ENCODE measurements at regions not wholly inside any gene's neighbourhood (a gene's known extent, or its start where the extent isn't known, plus 50 kb on each side); places are given as distances from the start of the nearest gene placed in this dataset.

- TF ChIP-seq REST (IDR thresholded peaks at IDR 0.05; ENCODE audit: low read depth) = no peak
- no peak for TF ChIP-seq POLR2AphosphoS5 (IDR thresholded peaks at IDR 0.05; ENCODE audit: low read depth, low read length)
- TF ChIP-seq SIN3A (IDR thresholded peaks at IDR 0.05; ENCODE audit: low read depth) = no peak
- no peak for TF ChIP-seq TCF7L2 (IDR thresholded peaks at IDR 0.05; ENCODE audit: borderline replicate concordance, extremely low read depth, insufficient read depth, insufficient read length)
- TF ChIP-seq MAX (IDR thresholded peaks at IDR 0.05) = no peak
- TF ChIP-seq, protein P1, sequence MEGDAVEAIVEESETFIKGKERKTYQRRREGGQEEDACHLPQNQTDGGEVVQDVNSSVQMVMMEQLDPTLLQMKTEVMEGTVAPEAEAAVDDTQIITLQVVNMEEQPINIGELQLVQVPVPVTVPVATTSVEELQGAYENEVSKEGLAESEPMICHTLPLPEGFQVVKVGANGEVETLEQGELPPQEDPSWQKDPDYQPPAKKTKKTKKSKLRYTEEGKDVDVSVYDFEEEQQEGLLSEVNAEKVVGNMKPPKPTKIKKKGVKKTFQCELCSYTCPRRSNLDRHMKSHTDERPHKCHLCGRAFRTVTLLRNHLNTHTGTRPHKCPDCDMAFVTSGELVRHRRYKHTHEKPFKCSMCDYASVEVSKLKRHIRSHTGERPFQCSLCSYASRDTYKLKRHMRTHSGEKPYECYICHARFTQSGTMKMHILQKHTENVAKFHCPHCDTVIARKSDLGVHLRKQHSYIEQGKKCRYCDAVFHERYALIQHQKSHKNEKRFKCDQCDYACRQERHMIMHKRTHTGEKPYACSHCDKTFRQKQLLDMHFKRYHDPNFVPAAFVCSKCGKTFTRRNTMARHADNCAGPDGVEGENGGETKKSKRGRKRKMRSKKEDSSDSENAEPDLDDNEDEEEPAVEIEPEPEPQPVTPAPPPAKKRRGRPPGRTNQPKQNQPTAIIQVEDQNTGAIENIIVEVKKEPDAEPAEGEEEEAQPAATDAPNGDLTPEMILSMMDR (IDR thresholded peaks at IDR 0.05 in 2 of 3, conservative IDR thresholded peaks at IDR 0.05 in 1 of 3; ENCODE audit: borderline replicate concordance in 1 of 3, insufficient read depth in 1 of 3, low read depth in 2 of 3, low read length in 2 of 3) = no peak
- no peak for TF ChIP-seq SP1 (IDR thresholded peaks at IDR 0.05; ENCODE audit: low read depth)
- no peak for TF ChIP-seq EZH2phosphoT487 (IDR thresholded peaks at IDR 0.05; ENCODE audit: borderline replicate concordance)
- TF ChIP-seq ZBTB33 (IDR thresholded peaks at IDR 0.05; ENCODE audit: extremely low read depth, insufficient replicate concordance, low read length) = no peak
- no peak for TF ChIP-seq POLR2A (IDR thresholded peaks at IDR 0.05; ENCODE audit: borderline replicate concordance, extremely low read depth, insufficient read depth, insufficient read length)
- TF ChIP-seq ZFX (IDR thresholded peaks at IDR 0.05) = no peak
- TF ChIP-seq CEBPB (IDR thresholded peaks at IDR 0.05; ENCODE audit: low read depth) = no peak
- TF ChIP-seq RAD21 (IDR thresholded peaks at IDR 0.05; ENCODE audit: low read depth) = no peak
Observed at GRCh38 chr7:142379201-142379885, 121.5 kb upstream of the PRSS58 start.

Measured in HCT116 (cell line).